GM18502 (cell line): ENCODE measurements at regions not wholly inside any gene's neighbourhood (a gene's known extent, or its start where the extent isn't known, plus 50 kb on each side); places are given as distances from the start of the nearest gene placed in this dataset.

Experiments
- ATAC-seq: cut with Tn5 transposase; IDR thresholded peaks from one replicate; pipeline ENCODE4 v1.9.1; 2021; ENCODE audit warnings: mild to moderate bottlenecking; ENCODE audit not compliant: unreplicated experiment, poor library complexity

- ATAC-seq = no peak
These were observed 184.8 kb upstream of the ECI2 start for GRCh38 chr6:4319981-4320683.

- no peak for ATAC-seq
These were observed 182.9 kb upstream of the ECI2 start for GRCh38 chr6:4318321-4318720.

DNA sequence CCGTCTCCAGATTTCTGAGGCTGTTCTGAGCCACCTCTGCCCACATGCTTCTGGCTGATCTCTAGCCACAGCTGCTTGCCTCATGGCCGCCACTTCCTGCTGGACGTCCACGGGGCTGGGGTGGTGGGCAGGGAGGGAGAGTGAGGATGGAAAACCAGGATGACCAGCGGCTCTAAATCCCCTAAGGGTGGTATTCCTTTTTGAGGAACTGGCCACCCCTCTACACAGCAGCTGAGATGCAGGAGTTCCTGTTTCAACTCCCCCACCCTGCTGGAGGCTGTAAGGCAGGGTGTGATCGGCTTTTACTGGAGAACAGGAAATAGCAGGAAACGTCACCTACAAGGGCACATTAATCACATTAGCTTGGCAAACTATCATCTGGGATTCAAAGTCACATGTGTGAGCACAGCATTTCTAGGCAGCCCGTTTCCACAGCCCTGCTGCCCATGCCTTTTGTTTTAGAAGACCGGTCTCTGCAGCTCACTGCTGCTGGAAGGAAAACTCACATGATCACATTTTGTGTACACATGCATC is 181.6 kb upstream of the ECI2 start:
- ATAC-seq = no peak

DNA sequence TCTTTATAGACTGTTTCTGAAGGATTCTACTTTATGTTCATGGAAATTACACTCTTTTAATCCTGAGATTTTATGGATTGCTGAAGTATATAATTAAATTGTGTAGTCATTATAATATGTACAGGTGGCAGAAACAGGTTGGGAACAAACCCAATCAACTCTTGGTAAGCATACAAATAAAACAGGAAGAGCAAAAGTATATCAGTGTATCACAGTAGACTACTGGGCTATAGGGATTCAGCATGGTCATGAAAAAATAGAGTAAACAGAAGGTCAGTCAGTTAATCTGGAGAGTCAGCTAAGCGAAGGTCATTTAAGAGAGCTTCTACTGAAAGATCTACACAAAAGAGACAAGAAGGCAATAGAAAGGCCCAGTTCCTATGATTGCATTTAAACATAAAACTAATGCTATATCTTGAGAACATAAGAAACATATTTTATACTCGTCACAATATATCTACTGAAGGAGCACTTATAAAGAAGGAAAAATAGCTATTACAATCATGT is 178.9 kb upstream of the ECI2 start:
- no peak for ATAC-seq

DNA sequence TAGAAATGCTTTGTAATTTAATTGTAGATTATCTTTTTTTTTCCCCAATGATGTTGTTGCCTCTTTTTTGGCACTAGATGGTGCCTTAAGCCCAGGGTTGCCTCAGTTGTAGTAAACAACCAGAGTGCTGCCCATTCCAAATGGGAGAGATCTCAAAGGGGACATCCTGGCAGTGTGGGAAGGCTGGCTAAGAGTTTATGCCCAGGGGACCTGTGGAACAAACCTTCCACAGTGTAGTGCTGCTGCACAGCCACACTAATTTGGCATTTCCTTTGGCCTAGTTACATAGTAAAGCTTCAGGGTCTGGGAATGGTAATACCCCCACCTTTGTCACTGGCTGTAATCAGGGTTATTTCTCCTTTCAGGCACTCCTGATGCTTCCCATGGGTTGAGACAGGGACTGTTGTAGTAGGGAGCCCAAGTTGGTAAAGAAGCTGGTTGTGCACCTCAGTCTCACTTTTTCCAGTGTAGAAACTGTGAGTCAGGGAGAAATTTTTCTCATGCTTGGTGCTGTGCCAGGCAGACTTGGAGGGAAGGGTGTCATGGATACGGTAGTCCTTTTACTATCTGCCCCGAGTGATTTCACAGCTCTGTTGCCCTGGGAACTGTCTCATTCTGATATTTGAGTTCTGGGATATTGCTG is 177.8 kb upstream of the ECI2 start:
- no peak for ATAC-seq

DNA sequence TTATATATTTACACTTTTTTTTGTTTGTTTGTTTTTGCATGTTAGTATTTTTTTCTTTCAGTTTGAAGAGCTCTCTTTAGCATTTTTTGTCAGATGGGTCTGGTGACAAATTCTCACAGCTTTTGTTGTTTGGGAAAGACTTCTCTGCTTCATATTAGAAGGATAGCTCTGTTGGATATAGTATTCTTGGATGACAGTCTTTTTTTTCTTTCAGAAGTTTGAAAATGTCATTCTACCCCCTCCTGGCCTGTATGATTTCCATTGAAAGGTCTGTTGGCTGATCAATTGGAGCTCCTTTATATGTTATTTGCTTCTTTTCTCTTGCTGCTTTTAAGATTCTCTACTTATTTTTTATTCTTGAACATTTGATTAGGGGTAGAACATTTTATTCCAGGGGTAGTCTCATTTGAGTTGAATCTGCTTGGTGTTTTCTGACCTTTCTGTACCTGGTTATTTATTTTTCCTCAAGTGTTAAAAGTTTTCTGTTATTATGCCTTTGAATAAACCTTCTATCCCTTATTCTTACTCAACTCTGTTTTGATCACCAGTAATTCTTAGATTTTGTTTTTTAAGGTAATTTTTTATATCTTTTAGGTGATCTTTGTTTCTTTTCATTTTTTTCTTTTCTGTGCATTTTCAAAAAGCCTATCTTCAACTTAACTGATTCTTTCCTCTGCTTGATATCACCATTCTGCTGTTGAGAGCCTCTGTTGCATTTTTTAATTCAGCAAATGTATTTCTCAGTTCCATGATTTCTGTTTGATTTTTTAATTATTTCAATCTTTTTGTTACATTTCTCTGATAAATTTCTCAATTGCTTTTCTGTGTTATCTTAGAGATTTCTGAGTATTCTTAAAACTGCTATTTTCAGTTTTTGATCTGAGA is 176.8 kb upstream of the ECI2 start:
- no peak for ATAC-seq

- ATAC-seq = no peak
These were observed 174.2 kb upstream of the ECI2 start for GRCh38 chr6:4309540-4309939.

DNA sequence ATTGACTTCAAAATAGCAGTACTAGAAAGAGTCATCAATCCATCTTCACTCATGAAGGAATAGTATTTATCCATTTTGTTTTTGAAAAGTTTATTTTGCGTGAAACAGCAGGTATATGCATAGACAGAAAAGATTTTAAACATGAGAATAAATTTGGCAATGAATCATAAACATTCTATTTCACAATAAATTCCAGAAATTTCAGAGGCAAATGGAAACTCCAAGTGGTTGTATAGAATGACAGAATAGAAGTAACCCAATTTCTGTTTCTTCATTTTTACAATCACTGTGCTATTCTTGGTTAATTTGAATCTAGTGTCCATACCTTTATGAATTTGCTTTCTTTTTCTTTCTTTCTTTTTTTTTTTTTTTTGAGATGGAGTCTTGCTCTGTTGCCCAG is 173.0 kb upstream of the ECI2 start:
- ATAC-seq = no peak

- no peak for ATAC-seq
These were observed 169.6 kb upstream of the ECI2 start for GRCh38 chr6:4304927-4305455.

DNA sequence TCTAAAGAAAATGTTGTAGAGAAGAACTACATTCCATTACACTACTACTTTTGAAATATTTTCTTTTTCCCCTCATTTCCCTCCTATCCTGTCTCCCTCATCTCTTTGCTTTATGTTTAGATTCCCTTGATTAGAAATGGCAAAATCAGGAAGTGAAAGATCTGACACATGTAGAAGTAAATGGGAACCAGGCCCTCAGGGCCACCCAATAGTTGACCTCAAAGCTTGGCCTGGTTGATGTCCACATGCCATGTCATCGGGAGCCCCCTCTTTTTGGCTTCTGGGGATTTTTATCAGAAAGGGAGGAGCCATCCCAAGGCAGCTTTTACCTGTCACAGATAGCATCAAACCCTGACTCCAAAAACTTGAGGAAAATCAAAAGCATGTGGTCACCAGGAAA is 168.3 kb upstream of the ECI2 start:
- no peak for ATAC-seq

GRCh38 chr6:4302524-4302923 is 167.1 kb upstream of the ECI2 start:
- no peak for ATAC-seq

DNA sequence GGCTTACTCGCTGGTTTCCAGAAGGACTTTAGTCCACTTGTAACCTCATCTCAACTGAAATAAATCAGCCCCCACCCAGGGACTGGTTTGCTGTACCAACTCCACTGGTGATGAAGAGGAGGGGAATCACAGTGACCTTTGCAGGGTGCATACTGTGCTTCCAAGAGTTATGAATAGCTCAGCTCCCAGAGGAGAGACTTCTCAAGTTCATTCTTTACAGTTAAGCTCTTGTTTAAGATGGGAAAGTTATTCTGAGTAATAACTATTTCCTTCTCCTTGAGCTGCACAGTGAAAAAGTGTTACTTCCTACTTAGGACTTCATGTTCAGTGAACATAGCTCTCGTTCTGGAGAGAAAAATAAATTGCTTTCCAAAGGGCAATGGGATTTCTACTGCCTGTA is 166.5 kb upstream of the ECI2 start:
- no peak for ATAC-seq

- ATAC-seq = no peak
These were observed 165.5 kb upstream of the ECI2 start for GRCh38 chr6:4300917-4301316.

DNA sequence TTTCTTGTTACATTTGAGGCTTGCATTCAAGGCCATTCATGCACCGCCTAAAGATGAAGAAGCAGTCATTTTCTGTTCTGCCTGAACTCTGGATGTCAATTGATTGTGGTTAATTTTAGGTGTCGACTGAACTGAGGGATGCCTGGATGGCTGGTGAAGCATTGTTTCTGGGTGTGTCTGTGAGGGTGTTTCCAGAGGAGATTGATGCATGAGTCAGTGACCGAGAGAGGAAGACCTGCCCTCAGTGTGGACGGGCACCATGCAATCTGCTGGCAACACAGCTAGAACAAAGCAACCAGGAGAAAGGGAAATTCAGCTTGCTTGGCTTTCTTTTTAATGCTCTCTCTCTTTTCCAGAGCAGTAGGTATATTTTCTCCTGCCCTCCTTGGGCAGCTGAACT is 164.1 kb upstream of the ECI2 start:
- ATAC-seq = no peak

DNA sequence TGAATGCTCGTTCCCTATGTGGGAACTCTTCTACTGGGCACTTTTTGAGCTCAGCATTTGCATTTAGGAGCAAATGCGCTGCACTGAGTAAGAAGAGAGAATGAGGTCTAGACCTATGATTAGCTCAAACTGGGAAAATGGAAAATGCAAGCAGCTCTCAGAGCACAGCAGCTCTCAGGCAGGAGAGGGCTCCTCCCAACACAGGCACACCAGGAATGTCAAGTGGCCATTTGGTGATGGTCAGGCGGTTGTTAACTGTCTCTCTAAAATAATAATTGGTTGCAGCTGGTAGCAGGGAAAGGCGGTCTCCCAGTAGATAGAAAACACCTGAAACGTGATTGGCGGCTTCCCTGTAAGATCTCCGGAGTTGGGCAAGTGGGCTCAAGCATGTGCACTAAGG is 162.0 kb upstream of the ECI2 start:
- ATAC-seq = no peak

- ATAC-seq = no peak
These were observed 161.2 kb upstream of the ECI2 start for GRCh38 chr6:4296552-4296951.

DNA sequence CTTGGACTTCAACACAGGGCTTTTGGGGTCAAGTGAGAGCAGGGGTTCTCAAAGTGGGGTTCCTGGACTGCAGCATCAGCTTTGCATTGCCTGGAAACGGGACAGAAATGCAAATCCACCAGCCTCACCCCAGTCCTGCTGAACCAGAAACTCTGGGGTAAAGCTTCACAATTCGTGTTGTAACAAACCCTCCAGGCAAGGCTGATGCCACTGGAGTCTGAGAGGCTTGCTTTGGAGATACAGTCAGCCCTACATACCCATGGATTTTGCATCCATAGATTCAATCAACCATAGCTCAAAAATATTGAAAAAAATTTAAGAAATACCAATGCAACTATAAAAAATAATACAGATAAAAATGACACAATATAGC is 160.4 kb upstream of the ECI2 start:
- no peak for ATAC-seq

DNA sequence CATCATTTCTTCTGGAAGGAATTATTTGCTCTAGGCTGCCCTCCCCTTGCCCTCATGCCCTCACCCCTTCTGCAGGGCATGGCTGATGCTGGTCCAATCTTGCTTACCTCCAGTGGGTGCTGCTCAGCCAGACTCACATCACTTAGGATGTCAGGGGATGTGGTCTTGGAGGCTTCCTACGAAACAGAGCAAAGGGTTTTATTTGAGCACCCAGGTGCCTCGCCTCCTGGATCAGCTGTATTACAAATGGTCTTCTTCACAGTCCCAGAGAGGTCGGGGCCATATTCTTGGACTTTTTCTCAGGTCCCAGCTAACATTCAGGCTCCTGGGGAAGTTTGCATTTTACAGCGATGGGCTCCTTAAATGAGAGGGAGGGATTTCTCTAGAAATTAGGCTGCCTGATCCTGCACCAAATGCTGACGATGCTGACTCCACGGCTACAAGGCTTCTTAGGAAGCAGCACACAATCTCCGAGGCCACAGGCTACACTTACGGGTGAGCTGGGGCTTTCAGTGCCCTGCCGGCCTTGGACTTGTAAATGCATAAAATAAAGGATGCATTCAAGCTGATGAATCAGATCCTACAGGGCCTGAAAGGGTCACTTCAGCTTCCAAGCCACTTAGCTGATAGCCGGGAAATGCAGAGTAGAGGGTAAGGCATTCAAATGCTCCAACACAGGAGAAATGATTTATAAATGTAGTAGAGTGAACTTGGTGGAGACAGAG is 159.8 kb upstream of the ECI2 start:
- ATAC-seq = no peak

GRCh38 chr6:4294636-4295035 is 159.3 kb upstream of the ECI2 start:
- no peak for ATAC-seq
